ENCODE measurements at regions not wholly inside any gene's neighbourhood (a gene's known extent, or its start where the extent isn't known, plus 50 kb on each side); places are given as distances from the start of the nearest gene placed in this dataset.

- DNase-seq (ENCODE audit: low read depth), result peak; percentile 73
These were observed 208.0 kb downstream of the SPRY2 start for GRCh38 chr13:80132741-80133601.

DNA sequence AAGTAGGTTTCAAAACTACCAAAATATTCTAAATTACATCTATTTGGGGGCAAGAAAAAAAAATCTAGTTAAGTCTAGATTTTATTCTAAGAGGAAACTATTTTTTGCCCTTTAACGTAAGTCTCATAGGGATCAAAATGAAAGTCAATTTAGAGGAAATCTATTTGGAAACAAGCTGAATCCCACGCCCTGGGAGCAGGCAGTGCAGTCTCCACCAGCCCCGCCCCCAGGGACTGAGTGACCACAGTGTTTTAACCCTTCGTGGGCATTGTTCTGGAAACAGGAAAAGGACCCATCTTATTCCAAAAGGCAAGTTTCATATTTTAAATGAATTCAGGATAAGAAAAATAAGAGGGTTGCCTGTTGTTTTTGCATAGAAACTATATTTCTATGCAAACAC is 209.7 kb downstream of the SPRY2 start:
- DNase-seq (ENCODE audit: low read depth), result peak; percentile 83

- DNase-seq (ENCODE audit: low read depth), result no peak
These were observed 214.4 kb downstream of the SPRY2 start for GRCh38 chr13:80126389-80127068.

DNA sequence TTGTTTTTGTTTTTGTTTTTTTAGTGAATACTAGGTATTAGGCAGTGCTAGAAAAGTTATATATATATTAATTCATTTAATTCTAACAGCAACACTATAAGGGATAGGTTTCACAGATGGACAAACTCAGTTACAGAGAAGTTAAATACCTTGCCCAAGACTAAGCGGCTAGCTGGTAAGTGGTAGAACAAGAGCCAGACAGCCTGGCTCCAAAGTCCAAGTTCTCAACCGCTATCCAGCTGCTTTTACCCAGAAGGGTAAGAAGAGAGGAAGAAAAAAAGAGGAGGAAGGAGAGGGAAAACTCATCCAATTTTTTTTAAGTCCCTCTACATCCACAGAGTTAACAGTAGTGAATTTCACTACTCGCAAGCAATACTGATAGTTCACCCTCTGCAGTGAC is 217.0 kb downstream of the SPRY2 start:
- no peak for DNase-seq (ENCODE audit: low read depth)

- no peak for DNase-seq (ENCODE audit: low read depth)
These were observed 219.9 kb downstream of the SPRY2 start for GRCh38 chr13:80121038-80121437.

DNA sequence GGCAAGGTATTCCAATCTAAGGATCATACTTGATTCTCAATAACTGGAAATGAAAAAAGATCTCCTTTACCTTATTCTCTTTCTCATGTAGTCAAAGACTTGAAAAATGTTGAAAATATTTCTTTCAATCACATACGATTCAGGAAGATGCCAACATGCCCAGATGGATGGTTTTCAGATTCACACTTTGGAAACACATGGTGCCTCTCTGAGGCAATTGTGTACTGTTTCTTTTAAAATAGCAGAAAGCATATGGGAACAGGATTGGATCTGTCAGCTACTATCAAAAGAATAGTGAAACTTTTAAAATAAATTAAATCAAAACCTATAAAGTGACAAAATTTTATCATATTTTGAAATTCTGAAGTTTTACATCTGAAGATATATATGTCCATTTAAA is 222.4 kb downstream of the SPRY2 start:
- no peak for DNase-seq (ENCODE audit: low read depth)

DNA sequence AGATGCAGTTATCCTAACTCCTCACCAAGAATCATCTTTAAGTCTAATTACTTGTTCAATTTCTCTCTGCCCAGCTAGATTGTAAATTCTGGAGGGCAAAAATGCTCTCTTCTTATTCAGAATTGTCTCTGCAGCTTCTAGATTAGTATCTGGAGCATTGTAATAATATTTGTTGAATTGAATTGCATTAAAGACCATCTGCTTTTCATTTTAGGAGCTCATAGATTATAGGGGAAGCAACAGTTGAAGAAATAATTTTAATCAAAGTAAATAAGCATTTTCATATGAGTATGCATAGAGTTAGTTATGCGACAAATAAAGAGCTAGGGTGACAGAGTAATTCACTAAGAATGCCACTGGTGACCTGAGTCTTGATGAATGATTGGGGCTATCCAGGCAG is 222.8 kb downstream of the SPRY2 start:
- no peak for DNase-seq (ENCODE audit: low read depth)

DNA sequence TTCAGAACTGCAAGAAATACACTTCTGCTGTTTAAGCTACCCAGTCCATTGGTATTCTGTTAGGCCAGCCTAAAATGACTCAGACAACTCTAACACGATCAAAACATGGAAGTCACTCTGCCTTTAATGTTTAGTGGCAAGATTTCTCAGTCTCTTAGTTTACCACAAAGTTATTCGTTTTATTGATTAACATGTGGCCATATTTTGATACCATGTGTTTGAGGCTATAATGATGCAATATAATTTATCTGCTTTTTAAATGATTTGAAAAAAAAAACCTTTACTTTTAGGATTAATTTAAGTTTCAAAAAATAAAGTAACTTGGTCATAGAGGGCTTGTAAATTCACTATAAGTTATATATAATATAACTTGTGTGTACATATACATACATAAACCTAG is 223.4 kb downstream of the SPRY2 start:
- no peak for DNase-seq (ENCODE audit: low read depth)

DNA sequence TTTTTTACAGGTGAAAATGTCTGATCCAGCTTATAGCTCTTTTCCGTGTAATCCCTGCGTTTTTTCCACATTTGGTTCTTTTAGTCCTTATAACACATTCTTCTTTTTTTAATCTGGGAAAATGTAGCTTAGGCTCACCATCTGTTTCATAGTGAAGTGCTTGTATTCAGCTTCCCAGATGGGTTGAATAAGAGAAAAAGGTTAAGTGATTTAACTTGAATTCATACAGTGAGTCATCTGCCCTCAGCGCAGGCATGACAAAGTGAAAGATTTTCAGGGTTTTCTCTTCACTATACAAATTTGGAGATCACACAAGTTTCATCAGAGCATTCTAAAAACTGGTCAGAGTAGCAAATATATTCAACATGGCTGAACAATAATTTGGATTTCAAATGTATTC is 224.8 kb downstream of the SPRY2 start:
- peak; percentile 77 for DNase-seq (ENCODE audit: low read depth)

- no peak for DNase-seq (ENCODE audit: low read depth)
These were observed 225.3 kb downstream of the SPRY2 start for GRCh38 chr13:80115616-80116015.

GRCh38 chr13:80113714-80114454 is 227.0 kb downstream of the SPRY2 start:
- no peak for DNase-seq (ENCODE audit: low read depth)

DNA sequence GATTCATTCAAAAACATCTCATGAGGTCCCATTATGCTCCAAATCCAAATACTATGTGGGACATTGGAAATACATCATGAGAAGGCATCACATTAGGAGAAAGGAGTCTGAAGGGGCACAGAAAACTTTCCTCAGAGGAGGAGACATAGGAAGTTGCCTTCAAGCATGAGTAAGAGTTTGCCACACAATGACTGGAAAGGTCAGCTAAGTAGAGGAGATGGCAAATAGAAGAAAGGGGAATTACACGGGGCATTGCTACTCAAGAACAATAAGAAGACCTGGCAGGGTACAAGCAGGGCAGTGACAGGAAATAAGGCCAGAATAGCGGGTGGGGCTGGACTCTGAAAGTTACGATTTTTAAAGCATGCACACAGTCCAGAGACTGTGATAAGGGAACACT is 231.6 kb downstream of the SPRY2 start:
- no peak for DNase-seq (ENCODE audit: low read depth)

DNA sequence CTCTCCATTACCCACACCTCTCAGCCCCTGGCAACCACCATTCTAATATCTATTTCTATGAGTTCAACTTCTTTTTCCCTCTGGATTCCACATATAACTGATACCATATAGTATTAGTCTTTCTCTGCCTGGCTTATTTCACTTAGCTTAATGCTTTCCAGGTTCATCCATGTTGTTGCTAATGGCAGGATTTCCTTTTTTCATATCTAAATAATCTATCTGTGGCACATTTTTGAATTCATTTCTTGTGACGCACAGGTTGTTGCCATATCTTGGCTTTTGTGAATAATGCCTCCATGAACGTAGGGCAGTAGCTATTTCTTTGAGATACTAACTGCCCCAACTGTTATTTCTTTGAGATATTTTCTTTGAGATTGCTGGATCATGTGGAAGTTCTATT is 235.6 kb downstream of the SPRY2 start:
- no peak for DNase-seq (ENCODE audit: low read depth)

DNA sequence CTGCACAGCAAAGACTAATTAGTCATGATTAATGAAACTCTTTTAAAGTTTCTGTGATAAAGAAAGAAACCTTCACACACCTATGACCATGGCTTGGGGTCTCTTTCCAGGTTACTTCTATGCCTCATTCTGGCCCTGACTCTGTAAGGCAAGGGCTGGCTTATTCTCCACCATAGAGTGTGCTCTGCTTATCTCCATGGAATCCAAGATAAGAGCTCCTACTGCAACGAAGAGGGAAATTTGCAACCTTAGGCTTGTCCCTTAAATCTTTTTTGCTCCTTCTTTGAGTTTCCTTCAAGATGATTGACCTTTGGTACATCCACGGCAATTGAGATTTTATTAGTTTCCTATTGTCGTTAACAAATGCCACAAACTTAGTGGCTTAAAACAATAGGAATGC is 239.9 kb downstream of the SPRY2 start:
- DNase-seq (ENCODE audit: low read depth), result no peak

GRCh38 chr13:80100636-80101035 is 240.3 kb downstream of the SPRY2 start:
- DNase-seq (ENCODE audit: low read depth), result peak; percentile 14

GRCh38 chr13:80097561-80097960 is 243.4 kb downstream of the SPRY2 start:
- no peak for DNase-seq (ENCODE audit: low read depth)

DNA sequence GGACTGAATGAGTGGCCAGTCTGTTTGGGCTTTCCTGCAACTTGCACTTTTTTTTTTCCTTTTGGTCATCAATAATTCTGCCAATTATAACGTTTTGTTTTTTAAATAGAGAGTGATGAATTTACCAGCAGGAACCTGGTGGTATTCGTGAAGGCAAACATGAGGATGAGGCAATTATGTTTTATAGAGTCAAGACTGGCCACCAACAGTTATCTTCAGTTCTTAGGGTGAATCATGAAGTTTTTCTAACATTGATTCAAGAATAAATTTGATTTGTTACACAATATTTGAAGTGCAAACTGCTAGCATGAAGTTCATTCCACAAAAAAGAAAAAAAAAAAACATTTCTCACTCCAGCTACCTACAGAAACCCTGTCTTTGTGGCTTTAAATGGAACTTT is 244.5 kb downstream of the SPRY2 start:
- no peak for DNase-seq (ENCODE audit: low read depth)

GRCh38 chr13:80094526-80094925 is 246.4 kb downstream of the SPRY2 start:
- DNase-seq (ENCODE audit: low read depth), result no peak

GRCh38 chr13:80093888-80094287 is 247.0 kb downstream of the SPRY2 start:
- DNase-seq (ENCODE audit: low read depth), result no peak

- DNase-seq (ENCODE audit: low read depth), result no peak
These were observed 254.6 kb downstream of the SPRY2 start for GRCh38 chr13:80086304-80086721.

GRCh38 chr13:80083853-80084676 is 256.9 kb downstream of the SPRY2 start:
- peak; percentile 89 for DNase-seq (ENCODE audit: low read depth)
